ENCODE measurements at regions not wholly inside any gene's neighbourhood (a gene's known extent, or its start where the extent isn't known, plus 50 kb on each side); places are given as distances from the start of the nearest gene placed in this dataset.

GRCh38 chr6:165782134-165782533 is 119.1 kb upstream of the PDE10A start:
- DNase-seq (ENCODE audit: insufficient read length, low spot score, missing footprints): no peak
- Histone ChIP-seq H2AFZ (ENCODE audit: low read length) (no peak overlapping the region), H3K79me2 (ENCODE audit: insufficient read depth, low read length) (no peaks in the 10 kb centered on the region), H4K20me1 (ENCODE audit: insufficient read depth, low read length) (no peaks in the 10 kb centered on the region), H3K4me1 (ENCODE audit: insufficient read depth, low read length) (no peaks in the 10 kb centered on the region), H3K4me2 (ENCODE audit: insufficient read depth, low read length) (no peak overlapping the region), H3K9me3 (ENCODE audit: low read depth, low read length) (no peaks in the 10 kb centered on the region), H3K4me3 (ENCODE audit: insufficient read depth, low read length) (no peak overlapping the region), H3K27ac (ENCODE audit: low read depth, low read length) (no peak overlapping the region), H3K36me3 (ENCODE audit: insufficient read depth, low read length) (no peaks in the 10 kb centered on the region), H3K27me3 (ENCODE audit: insufficient read depth, low read length) (no peaks in the 10 kb centered on the region)
- no peak for TF ChIP-seq CTCF (IDR thresholded peaks at IDR 0.05; ENCODE audit: extremely low read depth, low read depth, low read length)

DNA sequence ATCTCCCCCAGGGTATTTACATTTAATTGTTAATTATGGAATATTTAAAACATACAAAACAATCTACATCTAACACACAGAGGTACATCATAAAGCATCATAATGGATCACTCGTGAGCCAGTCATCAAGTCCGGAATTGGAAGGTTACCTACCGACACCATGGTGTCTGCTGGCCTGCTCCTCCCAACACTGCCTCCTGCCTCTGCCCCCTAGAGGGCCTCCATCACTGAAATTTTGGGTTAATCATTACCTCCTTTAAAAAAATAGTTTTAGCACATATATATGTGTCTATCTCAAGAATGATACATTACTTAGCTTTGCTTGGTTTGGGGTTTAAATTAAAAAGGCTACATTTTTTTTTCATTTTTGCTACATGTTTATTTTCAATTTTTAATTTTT is 114.6 kb upstream of the PDE10A start:
- Histone ChIP-seq H3K27me3 (ENCODE audit: insufficient read depth, low read length) (no peaks in the 10 kb centered on the region), H4K20me1 (ENCODE audit: insufficient read depth, low read length) (no peaks in the 10 kb centered on the region), H3K4me2 (ENCODE audit: insufficient read depth, low read length) (no peak overlapping the region), H3K79me2 (ENCODE audit: insufficient read depth, low read length) (no peaks in the 10 kb centered on the region), H2AFZ (ENCODE audit: low read length) (no peak overlapping the region), H3K36me3 (ENCODE audit: insufficient read depth, low read length) (no peaks in the 10 kb centered on the region), H3K4me3 (ENCODE audit: insufficient read depth, low read length) (no peak overlapping the region), H3K4me1 (ENCODE audit: insufficient read depth, low read length) (no peaks in the 10 kb centered on the region), H3K9me3 (ENCODE audit: low read depth, low read length) (no peaks in the 10 kb centered on the region), H3K27ac (ENCODE audit: low read depth, low read length) (no peak overlapping the region)
- peak; percentile 9 for TF ChIP-seq CTCF (IDR thresholded peaks at IDR 0.05; ENCODE audit: extremely low read depth, low read depth, low read length)
- DNase-seq (ENCODE audit: insufficient read length, low spot score, missing footprints): no peak

DNA sequence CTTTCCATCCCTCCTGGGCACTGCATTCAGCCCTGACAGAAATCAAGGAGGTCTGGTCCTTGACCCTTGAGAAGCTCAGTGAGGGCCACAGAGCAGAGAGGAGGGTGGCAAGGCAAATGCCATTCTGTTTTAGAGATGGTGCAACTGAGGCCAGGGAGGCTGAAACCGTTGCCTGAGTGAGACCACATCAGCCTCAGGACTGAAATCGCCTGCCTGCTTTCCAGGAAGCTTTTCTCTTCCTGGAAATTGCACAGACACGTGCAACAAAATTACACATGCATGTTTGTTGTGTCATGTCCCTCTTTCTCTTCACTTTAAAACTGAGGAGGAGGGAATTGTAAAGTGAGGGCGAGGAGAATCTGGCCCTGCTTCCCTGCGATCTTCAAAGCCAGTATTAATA is 113.7 kb upstream of the PDE10A start:
- no peak for TF ChIP-seq CTCF (IDR thresholded peaks at IDR 0.05; ENCODE audit: extremely low read depth, low read depth, low read length)
- Histone ChIP-seq H3K4me2 (ENCODE audit: insufficient read depth, low read length) (no peak overlapping the region), H3K9me3 (ENCODE audit: low read depth, low read length) (no peaks in the 10 kb centered on the region), H2AFZ (ENCODE audit: low read length) (no peak overlapping the region), H3K27me3 (ENCODE audit: insufficient read depth, low read length) (no peaks in the 10 kb centered on the region), H3K4me1 (ENCODE audit: insufficient read depth, low read length) (no peaks in the 10 kb centered on the region), H3K27ac (ENCODE audit: low read depth, low read length) (no peak overlapping the region), H3K36me3 (ENCODE audit: insufficient read depth, low read length) (no peaks in the 10 kb centered on the region), H3K4me3 (ENCODE audit: insufficient read depth, low read length) (no peak overlapping the region), H3K79me2 (ENCODE audit: insufficient read depth, low read length) (no peaks in the 10 kb centered on the region), H4K20me1 (ENCODE audit: insufficient read depth, low read length) (no peaks in the 10 kb centered on the region)
- DNase-seq (ENCODE audit: insufficient read length, low spot score, missing footprints): no peak

- no peak for DNase-seq (ENCODE audit: insufficient read length, low spot score, missing footprints)
- no peaks in the 10 kb centered on the region for H3K27me3 ChIP-seq (ENCODE audit: insufficient read depth, low read length)
- H3K4me1 ChIP-seq (ENCODE audit: insufficient read depth, low read length): no peaks in the 10 kb centered on the region
- no peak for TF ChIP-seq CTCF (IDR thresholded peaks at IDR 0.05; ENCODE audit: extremely low read depth, low read depth, low read length)
- H3K4me2 ChIP-seq (ENCODE audit: insufficient read depth, low read length): no peak overlapping the region
- no peaks in the 10 kb centered on the region for H3K79me2 ChIP-seq (ENCODE audit: insufficient read depth, low read length)
- H4K20me1 ChIP-seq (ENCODE audit: insufficient read depth, low read length): no peaks in the 10 kb centered on the region
- H2AFZ ChIP-seq (ENCODE audit: low read length): no peak overlapping the region
- H3K27ac ChIP-seq (ENCODE audit: low read depth, low read length): no peak overlapping the region
- no peaks in the 10 kb centered on the region for H3K36me3 ChIP-seq (ENCODE audit: insufficient read depth, low read length)
- no peak overlapping the region for H3K4me3 ChIP-seq (ENCODE audit: insufficient read depth, low read length)
- H3K9me3 ChIP-seq (ENCODE audit: low read depth, low read length): no peaks in the 10 kb centered on the region
Observed at GRCh38 chr6:165775721-165776120, 112.7 kb upstream of the PDE10A start.

Measured in osteoblast (primary cell).